PFSK-1 (cell line): ENCODE measurements at regions not wholly inside any gene's neighbourhood (a gene's known extent, or its start where the extent isn't known, plus 50 kb on each side); places are given as distances from the start of the nearest gene placed in this dataset.

Experiments
- POLR2AphosphoS5 ChIP-seq: IDR thresholded peaks from 2 replicates; pipeline ENCODE4 v1.6.1; 2012; ENCODE audit warnings: low read depth, mild to moderate bottlenecking, control low read depth, low read length, moderate library complexity
- SIN3A ChIP-seq: IDR thresholded peaks from 2 replicates; pipeline ENCODE4 v1.6.1; 2012; ENCODE audit warnings: mild to moderate bottlenecking, low read length, moderate library complexity, borderline replicate concordance; ENCODE audit not compliant: insufficient read depth
- TAF1 ChIP-seq: IDR thresholded peaks from 2 replicates; pipeline ENCODE4 v1.6.1; 2012; ENCODE audit warnings: low read length, control low read depth, borderline replicate concordance; ENCODE audit not compliant: insufficient read depth

- TF ChIP-seq TAF1 (no peak), SIN3A (no peak), POLR2AphosphoS5 (no peak)
Observed at GRCh38 chr7:115864082-115864481, 166.5 kb downstream of the TFEC start.
